Thyroid gland (tissue), 4 donors: ENCODE measurements at regions not wholly inside any gene's neighbourhood (a gene's known extent, or its start where the extent isn't known, plus 50 kb on each side); places are given as distances from the start of the nearest gene placed in this dataset.

Experiments used
- DNase-seq, 2 donors: peaks; one replicate each; pipeline ENCODE4 v3.0.0-alpha.2; 2019
- H3K27ac ChIP-seq, 3 donors: fragments of 200-600 bp; sonication (generic); 1 replicate in 2 of 3; 2 replicates in 1 of 3; pipeline ENCODE4 v1.5.1; 2016 to 2019; ENCODE audit warnings: mild to moderate bottlenecking in 1 of 3, moderate library complexity in 1 of 3
- H3K27me3 ChIP-seq: fragments of 200-600 bp; sonication (generic); one replicate; pipeline ENCODE4 v1.5.1; 2019
- H3K36me3 ChIP-seq, 2 donors: fragments of 200-600 bp; sonication (generic); one replicate each; pipeline ENCODE4 v1.5.1; 2016 to 2019
- H3K4me1 ChIP-seq, 2 donors: fragments of 200-600 bp; sonication (generic); one replicate each; pipeline ENCODE4 v1.5.1; 2017 to 2019
- H3K4me3 ChIP-seq, 3 donors: fragments of 200-600 bp; sonication (generic); replicated peaks in 1 of 3; 1 replicate in 2 of 3; 2 replicates in 1 of 3; pipeline ENCODE4 v1.5.1; 2016; ENCODE audit warnings: mild to moderate bottlenecking in 1 of 3
- H3K9me3 ChIP-seq: fragments of 200-600 bp; sonication (generic); one replicate; pipeline ENCODE4 v1.5.1; 2017
- CTCF ChIP-seq, 6 experiments: fragments of 200-600 bp in 3 of 6; fragments of 450-650 bp in 3 of 6; sonication (generic) in 3 of 6; IDR thresholded peaks; one replicate each; pipeline ENCODE4 v1.5.1; 2016 to 2019; ENCODE audit warnings: antibody characterized with exemption in 6 of 6, mild to moderate bottlenecking in 2 of 6, inconsistent platforms in 1 of 6, moderate library complexity in 1 of 6
- POLR2A ChIP-seq, 2 donors: fragments of 450-650 bp; IDR thresholded peaks; one replicate each; pipeline ENCODE4 v1.6.1; 2017; ENCODE audit warnings: antibody characterized with exemption in 2 of 2, mild to moderate bottlenecking in 2 of 2, moderate library complexity in 1 of 2
- WGBS, 2 donors: methylation state at CpG; one replicate each; pipeline ENCODE4 v1.1.5; 2017; 5-methylcytosine and 5-hydroxymethylcytosine counted together
- intact Hi-C: fragments of 100-400 bp; cut with DNase I; formaldehyde crosslinking; loops from one replicate; pipeline ENCODE4 v1.15.1; 2023

- DNase-seq = no peak
- no peak overlapping the region for H3K27ac ChIP-seq
- intact Hi-C loops = no loop called here
- H3K9me3 ChIP-seq = no peaks in the 10 kb centered on the region
- 93 to 99% methylated on average over 3 of the region's 3 CpGs for WGBS, 2 donors
- TF ChIP-seq POLR2A (IDR thresholded peaks at IDR 0.05) (no peak), CTCF (IDR thresholded peaks at IDR 0.05) (no peak)
- H3K27me3 ChIP-seq = no peaks in the 10 kb centered on the region
- H3K4me3 ChIP-seq = no peak overlapping the region
- no peaks in the 10 kb centered on the region for H3K36me3 ChIP-seq
- H3K4me1 ChIP-seq = peaks cover 6 to 23% of the 10 kb centered on the region in 2 donors
Measured at GRCh38 chr12:107351109-107351508, 257.8 kb upstream of the CRY1 start.

GRCh38 chr12:107351713-107352112, 258.4 kb upstream of the CRY1 start:
- no peaks in the 10 kb centered on the region for H3K36me3 ChIP-seq
- intact Hi-C loops = no loop called here
- H3K9me3 ChIP-seq = no peaks in the 10 kb centered on the region
- TF ChIP-seq CTCF (IDR thresholded peaks at IDR 0.05) = no peak
- TF ChIP-seq POLR2A (IDR thresholded peaks at IDR 0.05) = no peak
- no peak overlapping the region for H3K4me3 ChIP-seq
- no peaks in the 10 kb centered on the region for H3K27me3 ChIP-seq
- H3K27ac ChIP-seq = no peak overlapping the region
- peaks cover 6 to 28% of the 10 kb centered on the region in 2 donors for H3K4me1 ChIP-seq
- DNase-seq = no peak

GRCh38 chr12:107352347-107353081, 259.2 kb upstream of the CRY1 start:
- Histone ChIP-seq H3K4me1 (peaks cover 6 to 28% of the 10 kb centered on the region in 2 donors), H3K4me3 (no peak overlapping the region), H3K27ac (no peak overlapping the region), H3K36me3 (no peaks in the 10 kb centered on the region), H3K9me3 (no peaks in the 10 kb centered on the region), H3K27me3 (no peaks in the 10 kb centered on the region)
- 83 to 90% methylated on average over 2 of the region's 2 CpGs for WGBS, 2 donors
- DNase-seq = no peak
- TF ChIP-seq CTCF (IDR thresholded peaks at IDR 0.05) (no peak), POLR2A (IDR thresholded peaks at IDR 0.05) (no peak)
- intact Hi-C loops = no loop called here

- intact Hi-C loops = no loop called here
Measured at GRCh38 chr12:107353312-107353711, 260.0 kb upstream of the CRY1 start.

More at GRCh38 chr12:107353312-107353711, 260.0 kb upstream of the CRY1 start:
- TF ChIP-seq POLR2A (IDR thresholded peaks at IDR 0.05) (no peak), CTCF (IDR thresholded peaks at IDR 0.05) (no peak)
- DNase-seq = no peak
- no peak overlapping the region for H3K27ac ChIP-seq
- no peaks in the 10 kb centered on the region for H3K36me3 ChIP-seq
- no peaks in the 10 kb centered on the region for H3K9me3 ChIP-seq
- no peak overlapping the region for H3K4me3 ChIP-seq
- H3K4me1 ChIP-seq = peaks cover 6 to 28% of the 10 kb centered on the region in 2 donors
- H3K27me3 ChIP-seq = no peaks in the 10 kb centered on the region
- 94 to 98% methylated on average over 2 of the region's 2 CpGs for WGBS, 2 donors
